OCI-LY1 (cell line): ENCODE measurements at regions not wholly inside any gene's neighbourhood (a gene's known extent, or its start where the extent isn't known, plus 50 kb on each side); places are given as distances from the start of the nearest gene placed in this dataset.
"Not testable (repeated sequence)": the region's sequence is repeated elsewhere in the genome, so short reads cannot be mapped to it uniquely, and the experiment has no call there.

Experiments
- H2AFZ ChIP-seq: fragments of 200-600 bp; sonication (generic), shearing (Covaris generic); 2 replicates; pipeline ENCODE4 v1.6.0; 2014; ENCODE audit warnings: antibody characterized with exemption, mild to moderate bottlenecking, low read length
- H3F3A ChIP-seq: fragments of 200-600 bp; sonication (generic), shearing (Covaris generic); 2 replicates; pipeline ENCODE4 v1.6.0; 2014; ENCODE audit warnings: mild to moderate bottlenecking, antibody characterized with exemption, low read length, moderate library complexity; ENCODE audit not compliant: insufficient read depth
- H3K27ac ChIP-seq: fragments of 200-600 bp; sonication (generic); 2 replicates; pipeline ENCODE4 v1.5.1; 2014; ENCODE audit warnings: low read length, mixed run types, mild to moderate bottlenecking, low read depth; ENCODE audit not compliant: poor library complexity, severe bottlenecking
- H3K27me3 ChIP-seq: fragments of 200-600 bp; sonication (generic); 2 replicates; pipeline ENCODE4 v1.6.0; 2014; ENCODE audit warnings: antibody characterized with exemption, mild to moderate bottlenecking, low read length, moderate library complexity; ENCODE audit not compliant: insufficient read depth
- H3K36me3 ChIP-seq: fragments of 200-600 bp; sonication (generic); 2 replicates; pipeline ENCODE4 v1.6.1; 2014; ENCODE audit warnings: mild to moderate bottlenecking, antibody characterized with exemption, low read length, moderate library complexity, mixed read lengths; ENCODE audit not compliant: insufficient read depth
- H3K4me1 ChIP-seq: fragments of 200-600 bp; sonication (generic); 2 replicates; pipeline ENCODE4 v1.5.1; 2014; ENCODE audit warnings: mild to moderate bottlenecking, low read length, moderate library complexity; ENCODE audit not compliant: insufficient read depth, severe bottlenecking
- H3K4me2 ChIP-seq: fragments of 200-600 bp; sonication (generic), shearing (Covaris generic); 2 replicates; pipeline ENCODE4 v1.6.1; 2014; ENCODE audit warnings: low read length
- H3K4me3 ChIP-seq: fragments of 200-600 bp; sonication (generic); 2 replicates; pipeline ENCODE4 v1.5.1; 2014; ENCODE audit warnings: low read length, low read depth, mild to moderate bottlenecking, mixed read lengths; ENCODE audit not compliant: poor library complexity, severe bottlenecking
- H3K79me2 ChIP-seq: fragments of 200-600 bp; shearing (Covaris generic); 2 replicates; pipeline ENCODE4 v1.6.1; 2016; ENCODE audit warnings: mixed run types, low read length, mixed read lengths; ENCODE audit not compliant: insufficient read depth
- H3K9ac ChIP-seq: fragments of 200-600 bp; sonication (generic), shearing (Covaris generic); 2 replicates; pipeline ENCODE4 v1.6.1; 2014; ENCODE audit warnings: mild to moderate bottlenecking, low read length, mixed read lengths
- H3K9me2 ChIP-seq: fragments of 200-600 bp; sonication (generic), shearing (Covaris generic); 2 replicates; pipeline ENCODE4 v1.6.1; 2014; ENCODE audit warnings: low read depth, mild to moderate bottlenecking, low read length, mixed read lengths
- H3K9me3 ChIP-seq: fragments of 200-600 bp; shearing (Covaris generic); 2 replicates; pipeline ENCODE4 v1.6.1; 2014; ENCODE audit warnings: low read length, mixed read lengths
- H4K20me1 ChIP-seq: fragments of 200-600 bp; sonication (generic), shearing (Covaris generic); 2 replicates; pipeline ENCODE4 v1.6.0; 2016; ENCODE audit warnings: mild to moderate bottlenecking, low read length; ENCODE audit not compliant: insufficient read depth
- CTCF ChIP-seq: fragments of 200-600 bp; sonication (generic), shearing (Covaris generic); IDR thresholded peaks from 2 replicates; pipeline ENCODE4 v1.5.1; 2017; ENCODE audit warnings: mild to moderate bottlenecking, antibody characterized with exemption, low read length, moderate library complexity, mixed read lengths
- EZH2 ChIP-seq: fragments of 200-600 bp; sonication (generic), shearing (Covaris generic); IDR thresholded peaks from 2 replicates; pipeline ENCODE4 v1.8.0; 2017; ENCODE audit warnings: borderline replicate concordance, mixed run types, mild to moderate bottlenecking, antibody characterized with exemption, low read length, moderate library complexity, mixed read lengths

DNA sequence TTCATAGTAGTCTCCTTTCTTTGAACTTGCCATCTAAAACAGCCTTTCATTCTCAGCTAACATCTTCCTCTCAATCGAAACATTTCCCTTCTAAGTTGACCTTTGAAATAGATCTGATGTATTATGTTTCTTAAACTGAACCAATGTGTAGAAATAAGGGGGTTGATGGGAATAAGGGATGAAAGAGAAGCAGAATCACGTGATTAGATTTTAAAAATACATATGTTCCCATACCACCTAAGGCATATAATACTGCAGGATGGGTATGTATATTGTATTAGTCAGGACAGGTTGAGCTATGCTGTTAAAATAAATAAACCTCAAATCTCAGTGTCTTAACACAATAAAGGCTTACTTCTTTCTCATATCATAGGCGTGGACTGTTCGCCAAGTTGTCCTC is 207.5 kb upstream of the SRD5A2 start:
- Histone ChIP-seq H4K20me1 (no peaks in the 10 kb centered on the region), H3K4me3 (no peak overlapping the region), H3K4me2 (no peak overlapping the region), H3K27ac (no peak overlapping the region), H3K79me2 (no peaks in the 10 kb centered on the region), H3F3A (no peaks in the 10 kb centered on the region), H3K9me2 (no peaks in the 10 kb centered on the region), H3K9me3 (no peaks in the 10 kb centered on the region), H3K9ac (no peak overlapping the region), H3K27me3 (no peaks in the 10 kb centered on the region), H3K4me1 (no peaks in the 10 kb centered on the region), H3K36me3 (no peaks in the 10 kb centered on the region), H2AFZ (no peak overlapping the region)
- TF ChIP-seq EZH2 = no peak
- no peak for TF ChIP-seq CTCF

GRCh38 chr2:31785876-31786275 is 205.1 kb upstream of the SRD5A2 start:
- H3K4me3 ChIP-seq = no peak overlapping the region
- no peaks in the 10 kb centered on the region for H3K79me2 ChIP-seq
- no peak overlapping the region for H3K27ac ChIP-seq
- H3K27me3 ChIP-seq = no peaks in the 10 kb centered on the region
- no peaks in the 10 kb centered on the region for H3F3A ChIP-seq
- no peak overlapping the region for H3K4me2 ChIP-seq
- H2AFZ ChIP-seq = no peak overlapping the region
- no peak for TF ChIP-seq EZH2
- TF ChIP-seq CTCF = no peak
- no peaks in the 10 kb centered on the region for H4K20me1 ChIP-seq
- H3K4me1 ChIP-seq = no peaks in the 10 kb centered on the region
- H3K36me3 ChIP-seq = no peaks in the 10 kb centered on the region
- H3K9me3 ChIP-seq = no peaks in the 10 kb centered on the region
- no peaks in the 10 kb centered on the region for H3K9me2 ChIP-seq
- no peak overlapping the region for H3K9ac ChIP-seq

DNA sequence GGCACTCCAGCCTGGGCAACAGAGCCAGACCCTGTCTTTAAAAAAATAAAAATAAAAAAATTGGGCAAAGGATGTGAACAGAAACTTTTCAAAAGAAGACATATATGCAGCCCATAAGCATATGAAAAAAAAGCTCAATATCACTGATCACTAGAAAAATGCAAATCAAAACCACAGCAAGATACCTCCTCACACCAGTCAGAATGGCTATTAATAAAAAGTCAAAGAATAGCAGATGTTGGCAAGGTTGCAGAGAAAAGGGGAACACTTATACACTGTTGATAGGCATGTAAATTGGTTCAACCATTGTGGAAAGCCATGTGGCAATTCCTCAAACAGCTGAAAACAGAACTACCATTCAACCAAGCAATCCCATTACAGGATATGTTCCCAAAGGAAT is 204.1 kb upstream of the SRD5A2 start:
- no peaks in the 10 kb centered on the region for H3K9me2 ChIP-seq
- H3F3A ChIP-seq = no peaks in the 10 kb centered on the region
- H3K4me3 ChIP-seq = no peak overlapping the region
- no peaks in the 10 kb centered on the region for H3K36me3 ChIP-seq
- H3K9ac ChIP-seq = no peak overlapping the region
- H3K4me2 ChIP-seq = no peak overlapping the region
- H3K9me3 ChIP-seq = no peaks in the 10 kb centered on the region
- H2AFZ ChIP-seq = no peak overlapping the region
- TF ChIP-seq CTCF (no peak), EZH2 (no peak)
- no peaks in the 10 kb centered on the region for H3K79me2 ChIP-seq
- H4K20me1 ChIP-seq = no peaks in the 10 kb centered on the region
- no peak overlapping the region for H3K27ac ChIP-seq
- no peaks in the 10 kb centered on the region for H3K27me3 ChIP-seq
- H3K4me1 ChIP-seq = no peaks in the 10 kb centered on the region

DNA sequence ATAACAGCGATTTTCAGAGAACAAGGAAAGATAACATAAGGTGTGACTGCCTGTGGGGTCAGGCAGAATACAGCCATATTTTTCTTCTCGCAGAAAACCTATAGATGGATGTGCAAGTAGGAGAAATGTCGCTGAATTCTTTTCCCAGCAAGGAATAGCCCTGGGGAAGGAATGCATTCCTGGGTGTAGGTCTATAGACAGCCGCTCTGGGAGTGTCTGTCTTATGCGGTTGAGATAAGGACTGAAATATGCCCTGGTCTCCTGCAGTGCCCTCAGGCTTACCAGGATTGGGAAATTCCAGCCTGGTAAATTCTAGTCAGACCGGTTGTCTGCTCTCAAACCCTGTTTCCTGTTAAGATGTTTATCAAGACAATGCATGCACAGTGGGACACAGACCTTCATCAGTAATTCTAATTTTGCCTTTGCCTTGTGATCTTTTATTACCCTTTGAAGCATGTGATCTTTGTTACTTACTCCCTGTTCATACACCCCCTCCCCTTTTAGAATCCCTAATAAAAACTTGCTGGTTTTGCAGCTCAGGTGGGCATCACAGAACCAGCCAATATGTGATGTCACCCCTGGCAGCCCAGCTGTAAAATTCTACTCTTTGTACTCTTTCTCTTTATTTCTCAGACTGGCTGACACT is 202.8 kb upstream of the SRD5A2 start:
- not testable (repeated sequence) for H3K9me3 ChIP-seq, H3K79me2 ChIP-seq, H3K27ac ChIP-seq, H2AFZ ChIP-seq, H3K4me1 ChIP-seq, H3K36me3 ChIP-seq, H3K9me2 ChIP-seq, H4K20me1 ChIP-seq, H3F3A ChIP-seq, H3K4me3 ChIP-seq, H3K4me2 ChIP-seq, H3K27me3 ChIP-seq, H3K9ac ChIP-seq
